ENCODE measurements at regions not wholly inside any gene's neighbourhood (a gene's known extent, or its start where the extent isn't known, plus 50 kb on each side); places are given as distances from the start of the nearest gene placed in this dataset.
A peak's percentile ranks its signal among the peaks of the same experiment; 100 is the strongest.
"Not testable (repeated sequence)": the region's sequence is repeated elsewhere in the genome, so short reads cannot be mapped to it uniquely, and the experiment has no call there.

GRCh38 chr3:62951880-62952279 is 76.7 kb upstream of the CADPS start:
- H3K36me3 Mint-ChIP-seq, H3K27me3 Mint-ChIP-seq, H3K4me1 Mint-ChIP-seq, H3K27ac Mint-ChIP-seq, ATAC-seq, H3K4me3 Mint-ChIP-seq, POLR2A ChIA-PET, DNase-seq: not testable (repeated sequence)
- H3K9me3 Mint-ChIP-seq = peaks cover 0 to 11% (median 2%) of the 10 kb centered on the region in 9 donors

- peaks cover 0 to 4% (median 0%) of the 10 kb centered on the region in 5 donors for H3K27me3 Mint-ChIP-seq
- no peak for ATAC-seq
- H3K9me3 Mint-ChIP-seq = peaks cover 0 to 11% (median 2%) of the 10 kb centered on the region in 9 donors
Observed at GRCh38 chr3:62954580-62954979, 79.4 kb upstream of the CADPS start.

GRCh38 chr3:62955126-62955525 is 79.9 kb upstream of the CADPS start:
- POLR2A ChIA-PET = no interaction called here
- no peak overlapping the region for H3K27ac Mint-ChIP-seq
- no peak overlapping the region for H3K4me3 Mint-ChIP-seq
- peaks cover 0 to 4% (median 0%) of the 10 kb centered on the region in 5 donors for H3K27me3 Mint-ChIP-seq
- no peaks in the 10 kb centered on the region for H3K36me3 Mint-ChIP-seq
- DNase-seq (no peak), ATAC-seq (no peak)
- peaks cover 0 to 11% (median 2%) of the 10 kb centered on the region in 9 donors for H3K9me3 Mint-ChIP-seq
- no peaks in the 10 kb centered on the region for H3K4me1 Mint-ChIP-seq

More at GRCh38 chr3:62954580-62954979, 79.4 kb upstream of the CADPS start:
- no peaks in the 10 kb centered on the region for H3K36me3 Mint-ChIP-seq
- H3K4me3 Mint-ChIP-seq = no peak overlapping the region
- POLR2A ChIA-PET = no interaction called here
- no peak overlapping the region for H3K27ac Mint-ChIP-seq
- DNase-seq = no peak
- no peaks in the 10 kb centered on the region for H3K4me1 Mint-ChIP-seq

- POLR2A ChIA-PET = no interaction called here
- Mint-ChIP-seq H3K9me3 (peaks cover 0 to 11% (median 2%) of the 10 kb centered on the region in 9 donors), H3K4me3 (no peak overlapping the region), H3K27me3 (peaks cover 0 to 4% (median 0%) of the 10 kb centered on the region in 5 donors), H3K4me1 (no peaks in the 10 kb centered on the region), H3K36me3 (peaks cover 0 to 4% (median 0%) of the 10 kb centered on the region in 3 donors), H3K27ac (no peak overlapping the region)
- DNase-seq (no peak), ATAC-seq (no peak)
Observed at GRCh38 chr3:62956411-62956810, 81.2 kb upstream of the CADPS start.

- Mint-ChIP-seq H3K9me3 (peaks cover 0 to 7% (median 0%) of the 10 kb centered on the region in 9 donors), H3K36me3 (peaks cover 0 to 4% (median 0%) of the 10 kb centered on the region in 3 donors), H3K4me1 (no peaks in the 10 kb centered on the region), H3K27ac (no peak overlapping the region), H3K27me3 (no peaks in the 10 kb centered on the region), H3K4me3 (no peak overlapping the region)
- POLR2A ChIA-PET = no interaction called here
- DNase-seq (no peak), ATAC-seq (no peak)
Observed at GRCh38 chr3:62961874-62962556, 86.8 kb upstream of the CADPS start.

GRCh38 chr3:62962714-62963113 is 87.5 kb upstream of the CADPS start:
- ATAC-seq = no peak
- Mint-ChIP-seq H3K36me3 (peaks cover 0 to 4% (median 0%) of the 10 kb centered on the region in 3 donors), H3K4me1 (no peaks in the 10 kb centered on the region), H3K27me3 (no peaks in the 10 kb centered on the region), H3K27ac (no peak overlapping the region), H3K9me3 (peaks cover 0 to 7% (median 0%) of the 10 kb centered on the region in 9 donors), H3K4me3 (no peak overlapping the region)
- POLR2A ChIA-PET = no interaction called here
- no peak for DNase-seq

GRCh38 chr3:62965311-62965710 is 90.1 kb upstream of the CADPS start:
- Mint-ChIP-seq H3K4me3 (no peak overlapping the region), H3K27ac (no peak overlapping the region), H3K27me3 (no peaks in the 10 kb centered on the region), H3K4me1 (no peaks in the 10 kb centered on the region), H3K9me3 (peaks cover 0 to 7% (median 0%) of the 10 kb centered on the region in 9 donors), H3K36me3 (peaks cover 0 to 3% (median 0%) of the 10 kb centered on the region in 3 donors)
- ATAC-seq = no peak
- POLR2A ChIA-PET = no interaction called here
- no peak for DNase-seq

GRCh38 chr3:62968128-62968527 is 92.9 kb upstream of the CADPS start:
- Mint-ChIP-seq H3K9me3 (peaks cover 0 to 7% (median 0%) of the 10 kb centered on the region in 9 donors), H3K27me3 (no peaks in the 10 kb centered on the region), H3K27ac (no peak overlapping the region), H3K36me3 (no peaks in the 10 kb centered on the region), H3K4me1 (no peaks in the 10 kb centered on the region), H3K4me3 (no peak overlapping the region)
- POLR2A ChIA-PET = no interaction called here
- ATAC-seq (no peak), DNase-seq (no peak)

- POLR2A ChIA-PET = no interaction called here
- H3K27me3 Mint-ChIP-seq = no peaks in the 10 kb centered on the region
- no peaks in the 10 kb centered on the region for H3K36me3 Mint-ChIP-seq
- DNase-seq (no peak), ATAC-seq (no peak)
- no peaks in the 10 kb centered on the region for H3K4me1 Mint-ChIP-seq
- no peak overlapping the region for H3K4me3 Mint-ChIP-seq
- peaks cover 0 to 3% (median 0%) of the 10 kb centered on the region in 9 donors for H3K9me3 Mint-ChIP-seq
- no peak overlapping the region for H3K27ac Mint-ChIP-seq
Observed at GRCh38 chr3:62970648-62971047, 95.4 kb upstream of the CADPS start.

- H3K4me1 Mint-ChIP-seq = no peaks in the 10 kb centered on the region
- no peaks in the 10 kb centered on the region for H3K27me3 Mint-ChIP-seq
- no peak overlapping the region for H3K27ac Mint-ChIP-seq
- POLR2A ChIA-PET = no interaction called here
- DNase-seq (no peak), ATAC-seq (no peak)
- H3K4me3 Mint-ChIP-seq = no peak overlapping the region
- H3K9me3 Mint-ChIP-seq = no peaks in the 10 kb centered on the region
- no peaks in the 10 kb centered on the region for H3K36me3 Mint-ChIP-seq
Observed at GRCh38 chr3:62975566-62975965, 100.3 kb upstream of the CADPS start.

- Mint-ChIP-seq H3K4me3 (no peak overlapping the region), H3K36me3 (no peaks in the 10 kb centered on the region), H3K4me1 (no peaks in the 10 kb centered on the region), H3K27ac (peak overlapping the region in 1 of 10 donors; percentile 15), H3K9me3 (peaks cover 0 to 4% (median 0%) of the 10 kb centered on the region in 9 donors), H3K27me3 (peaks cover 0 to 9% (median 0%) of the 10 kb centered on the region in 5 donors)
- POLR2A ChIA-PET = no interaction called here
- DNase-seq (no peak), ATAC-seq (no peak)
Observed at GRCh38 chr3:62981962-62982361, 106.7 kb upstream of the CADPS start.

GRCh38 chr3:62982795-62983455 is 107.7 kb upstream of the CADPS start:
- DNase-seq = no peak
- no peaks in the 10 kb centered on the region for H3K4me1 Mint-ChIP-seq
- H3K36me3 Mint-ChIP-seq = no peaks in the 10 kb centered on the region
- H3K27ac Mint-ChIP-seq = no peak overlapping the region
- H3K27me3 Mint-ChIP-seq = peaks cover 0 to 9% (median 0%) of the 10 kb centered on the region in 5 donors
- peaks cover 0 to 4% (median 2%) of the 10 kb centered on the region in 9 donors for H3K9me3 Mint-ChIP-seq
- no peak for ATAC-seq
- H3K4me3 Mint-ChIP-seq = no peak overlapping the region
- POLR2A ChIA-PET = no interaction called here

GRCh38 chr3:62986061-62986460 is 110.8 kb upstream of the CADPS start:
- Mint-ChIP-seq H3K27me3 (peaks cover 0 to 9% (median 0%) of the 10 kb centered on the region in 5 donors), H3K4me1 (no peaks in the 10 kb centered on the region), H3K36me3 (no peaks in the 10 kb centered on the region), H3K27ac (no peak overlapping the region), H3K9me3 (peaks cover 0 to 11% (median 4%) of the 10 kb centered on the region in 9 donors), H3K4me3 (no peak overlapping the region)
- no peak for DNase-seq
- POLR2A ChIA-PET = no interaction called here
- no peak for ATAC-seq
